ENCODE measurements at regions not wholly inside any gene's neighbourhood (a gene's known extent, or its start where the extent isn't known, plus 50 kb on each side); places are given as distances from the start of the nearest gene placed in this dataset.

GRCh38 chr4:135354876-135355275 is 1153.3 kb upstream of the PABPC4L start:
- no peak for ATAC-seq (ENCODE audit: insufficient number of reproducible peaks, low FRiP score, low read depth)

DNA sequence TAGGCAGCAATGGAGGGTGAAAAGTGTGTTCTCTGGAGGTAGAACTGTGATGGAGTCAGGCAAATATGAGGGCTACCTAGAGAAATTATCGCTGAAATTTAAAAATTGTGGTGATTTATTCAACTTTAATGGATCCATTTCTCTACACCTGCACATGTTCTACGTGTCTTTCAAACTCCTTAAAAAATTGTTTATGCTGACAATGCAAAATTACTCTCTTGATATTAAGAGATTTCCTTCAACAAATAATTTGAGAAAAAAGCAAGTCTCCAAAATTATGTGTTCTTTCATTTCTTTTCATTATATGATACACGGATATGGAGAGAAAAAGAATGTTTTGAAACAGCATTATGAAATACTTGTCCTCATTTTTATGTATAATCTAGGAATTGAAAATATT is 1151.4 kb upstream of the PABPC4L start:
- TF ChIP-seq CTCF (IDR thresholded peaks at IDR 0.05): no peak
- no peak for ATAC-seq (ENCODE audit: insufficient number of reproducible peaks, low FRiP score, low read depth)
- DNase-seq (ENCODE audit: low spot score): no peak
- Histone ChIP-seq H3K36me3 (no peaks in the 10 kb centered on the region), H3K27me3 (replicated peaks; ENCODE audit: insufficient read depth) (no peaks in the 10 kb centered on the region), H3K4me3 (no peak overlapping the region), H3K27ac (no peak overlapping the region), H3K4me1 (ENCODE audit: control insufficient read depth in 1 of 2, low read depth in 2 of 2) (no peaks in the 10 kb centered on the region), H3K9me3 (no peaks in the 10 kb centered on the region)

More at GRCh38 chr4:135354876-135355275, 1153.3 kb upstream of the PABPC4L start:
- H3K27me3 ChIP-seq (replicated peaks; ENCODE audit: insufficient read depth): no peaks in the 10 kb centered on the region
- H3K9me3 ChIP-seq: no peaks in the 10 kb centered on the region
- H3K27ac ChIP-seq: no peak overlapping the region
- H3K4me1 ChIP-seq (ENCODE audit: control insufficient read depth in 1 of 2, low read depth in 2 of 2): no peaks in the 10 kb centered on the region
- no peak overlapping the region for H3K4me3 ChIP-seq
- no peaks in the 10 kb centered on the region for H3K36me3 ChIP-seq
- no peak for DNase-seq (ENCODE audit: low spot score)
- no peak for TF ChIP-seq CTCF (IDR thresholded peaks at IDR 0.05)

- H3K9me3 ChIP-seq: no peaks in the 10 kb centered on the region
- H3K36me3 ChIP-seq: no peaks in the 10 kb centered on the region
- TF ChIP-seq CTCF (IDR thresholded peaks at IDR 0.05): no peak
- H3K27ac ChIP-seq: no peak overlapping the region
- DNase-seq (ENCODE audit: low spot score) (no peak), ATAC-seq (ENCODE audit: insufficient number of reproducible peaks, low FRiP score, low read depth) (no peak)
- no peak overlapping the region for H3K4me3 ChIP-seq
- H3K4me1 ChIP-seq (ENCODE audit: control insufficient read depth in 1 of 2, low read depth in 2 of 2): no peaks in the 10 kb centered on the region
- no peaks in the 10 kb centered on the region for H3K27me3 ChIP-seq (replicated peaks; ENCODE audit: insufficient read depth)
Observed at GRCh38 chr4:135344492-135344891, 1142.9 kb upstream of the PABPC4L start.

DNA sequence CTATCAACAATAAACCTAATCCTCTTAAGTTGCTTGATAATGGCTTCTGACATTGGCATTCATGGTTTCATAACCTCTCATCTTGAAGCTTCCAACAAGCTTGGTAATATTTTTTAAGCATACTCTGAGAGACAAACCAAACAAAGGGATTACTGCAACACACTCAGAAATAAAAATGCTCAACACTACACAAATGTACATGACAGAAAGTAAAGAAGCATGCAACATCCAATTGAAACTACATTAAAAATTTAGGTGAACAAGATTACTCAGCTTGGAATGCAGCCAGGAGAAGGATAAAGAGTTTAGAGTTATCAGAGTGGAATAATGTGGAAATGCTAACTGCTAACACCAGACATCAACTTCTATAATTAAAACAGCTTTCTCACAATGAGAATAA is 1136.6 kb upstream of the PABPC4L start:
- Histone ChIP-seq H3K4me1 (ENCODE audit: control insufficient read depth in 1 of 2, low read depth in 2 of 2) (no peaks in the 10 kb centered on the region), H3K36me3 (no peaks in the 10 kb centered on the region), H3K4me3 (no peak overlapping the region), H3K9me3 (no peaks in the 10 kb centered on the region), H3K27me3 (replicated peaks; ENCODE audit: insufficient read depth) (no peaks in the 10 kb centered on the region), H3K27ac (no peak overlapping the region)
- DNase-seq (ENCODE audit: low spot score) (no peak), ATAC-seq (ENCODE audit: insufficient number of reproducible peaks, low FRiP score, low read depth) (no peak)
- no peak for TF ChIP-seq CTCF (IDR thresholded peaks at IDR 0.05)

DNA sequence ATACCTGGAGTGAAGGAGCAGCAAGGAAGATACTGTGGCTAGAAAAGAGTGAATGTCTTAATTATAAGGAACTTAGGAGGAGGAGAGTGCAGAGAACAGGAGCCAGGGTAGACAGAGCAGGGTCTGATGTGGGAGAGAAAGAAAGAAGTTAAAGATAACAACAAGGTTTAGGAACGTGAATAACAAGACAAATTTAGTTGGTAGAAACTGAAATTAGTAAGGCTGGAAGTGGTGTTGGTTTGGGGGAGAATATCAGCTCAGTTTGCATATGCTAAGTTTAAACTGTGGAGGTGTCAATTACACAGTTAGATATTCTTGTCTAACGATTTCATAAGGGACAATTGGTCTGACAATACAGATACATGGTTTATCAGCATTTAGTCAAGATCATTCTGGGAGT is 1123.7 kb upstream of the PABPC4L start:
- H3K4me1 ChIP-seq (ENCODE audit: control insufficient read depth in 1 of 2, low read depth in 2 of 2): no peaks in the 10 kb centered on the region
- H3K27ac ChIP-seq: no peak overlapping the region
- no peak for DNase-seq (ENCODE audit: low spot score)
- no peak for TF ChIP-seq CTCF (IDR thresholded peaks at IDR 0.05)
- peaks cover 3% of the 10 kb centered on the region for H3K9me3 ChIP-seq
- H3K36me3 ChIP-seq: no peaks in the 10 kb centered on the region
- H3K4me3 ChIP-seq: no peak overlapping the region
- ATAC-seq (ENCODE audit: insufficient number of reproducible peaks, low FRiP score, low read depth): no peak
- no peaks in the 10 kb centered on the region for H3K27me3 ChIP-seq (replicated peaks; ENCODE audit: insufficient read depth)
